ENCODE measurements at regions not wholly inside any gene's neighbourhood (a gene's known extent, or its start where the extent isn't known, plus 50 kb on each side); places are given as distances from the start of the nearest gene placed in this dataset.
"Not testable (repeated sequence)": the region's sequence is repeated elsewhere in the genome, so short reads cannot be mapped to it uniquely, and the experiment has no call there.

GRCh38 chr4:101669832-101670188 lies 120.7 kb upstream of the BANK1 start:
- no peak for DNase-seq

GRCh38 chr4:101669138-101669831 lies 121.2 kb upstream of the BANK1 start:
- DNase-seq, result no peak

- no peak for DNase-seq
These were observed 123.2 kb upstream of the BANK1 start for GRCh38 chr4:101667348-101667747.

- no peak for DNase-seq
These were observed 129.9 kb upstream of the BANK1 start for GRCh38 chr4:101660607-101661006.

GRCh38 chr4:101655857-101656256 lies 134.7 kb upstream of the BANK1 start:
- no peak for DNase-seq

- no peak for DNase-seq
These were observed 135.5 kb upstream of the BANK1 start for GRCh38 chr4:101655005-101655404.

GRCh38 chr4:101651778-101652177 lies 138.8 kb upstream of the BANK1 start:
- peak; percentile 19 for DNase-seq

GRCh38 chr4:101649790-101650515 lies 140.6 kb upstream of the BANK1 start:
- DNase-seq, result peak; percentile 42

- no peak for DNase-seq
These were observed 142.9 kb upstream of the BANK1 start for GRCh38 chr4:101647710-101648034.

- DNase-seq, result peak; percentile 44
These were observed 146.0 kb upstream of the BANK1 start for GRCh38 chr4:101644516-101644915.

GRCh38 chr4:101643186-101643837 lies 147.2 kb upstream of the BANK1 start:
- no peak for DNase-seq

- not testable (repeated sequence) for DNase-seq
These were observed 157.8 kb upstream of the BANK1 start for GRCh38 chr4:101632766-101633165.

- no peak for DNase-seq
These were observed 160.1 kb upstream of the BANK1 start for GRCh38 chr4:101630319-101630986.

- DNase-seq, result no peak
These were observed 169.4 kb upstream of the BANK1 start for GRCh38 chr4:101621120-101621519.

- no peak for DNase-seq
These were observed 174.9 kb upstream of the BANK1 start for GRCh38 chr4:101615652-101616051.

GRCh38 chr4:101606989-101607388 lies 183.5 kb upstream of the BANK1 start:
- not testable (repeated sequence) for DNase-seq

- DNase-seq, result no peak
These were observed 185.6 kb upstream of the BANK1 start for GRCh38 chr4:101604976-101605375.

GRCh38 chr4:101600287-101600686 lies 190.2 kb upstream of the BANK1 start:
- DNase-seq, result no peak

- DNase-seq, result no peak
These were observed 190.9 kb upstream of the BANK1 start for GRCh38 chr4:101599620-101600019.

GRCh38 chr4:101596781-101597552 lies 193.6 kb upstream of the BANK1 start:
- no peak for DNase-seq

GRCh38 chr4:101594588-101594987 lies 195.9 kb upstream of the BANK1 start:
- no peak for DNase-seq

GRCh38 chr4:101593666-101594065 lies 196.9 kb upstream of the BANK1 start:
- no peak for DNase-seq

GRCh38 chr4:101584306-101584705 lies 206.2 kb upstream of the BANK1 start:
- no peak for DNase-seq
